ENCODE measurements at regions not wholly inside any gene's neighbourhood (a gene's known extent, or its start where the extent isn't known, plus 50 kb on each side); places are given as distances from the start of the nearest gene placed in this dataset.

DNA sequence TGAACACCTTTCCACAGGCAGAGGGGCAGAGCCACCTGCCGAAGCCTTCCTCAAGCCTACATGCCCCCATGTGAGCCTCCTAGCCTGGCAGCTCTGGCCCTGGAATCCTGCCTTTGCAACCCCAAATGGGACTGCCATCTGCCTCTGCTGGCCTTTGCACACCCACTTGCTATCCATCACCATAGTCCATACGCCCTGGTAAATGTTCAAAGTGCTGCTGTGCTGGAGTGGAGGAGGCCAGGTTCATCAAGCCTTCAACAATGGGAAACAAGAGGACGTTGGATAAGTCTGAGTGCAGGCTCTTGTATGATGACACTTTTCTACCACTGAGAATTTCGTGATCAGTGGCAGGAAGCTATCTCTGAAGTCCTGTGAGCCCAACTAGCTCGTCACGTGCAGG lies 159.8 kb downstream of the MED10 start:
- Mint-ChIP-seq H3K4me3 (no peak overlapping the region), H3K27ac (ENCODE audit: unreplicated experiment) (no peak overlapping the region), H3K27me3 (ENCODE audit: low read depth) (no peaks in the 10 kb centered on the region), H3K36me3 (ENCODE audit: low read depth) (no peaks in the 10 kb centered on the region), H3K9me3 (peaks cover 2% of the 10 kb centered on the region), H3K4me1 (no peaks in the 10 kb centered on the region)
- TF ChIP-seq, protein P1, sequence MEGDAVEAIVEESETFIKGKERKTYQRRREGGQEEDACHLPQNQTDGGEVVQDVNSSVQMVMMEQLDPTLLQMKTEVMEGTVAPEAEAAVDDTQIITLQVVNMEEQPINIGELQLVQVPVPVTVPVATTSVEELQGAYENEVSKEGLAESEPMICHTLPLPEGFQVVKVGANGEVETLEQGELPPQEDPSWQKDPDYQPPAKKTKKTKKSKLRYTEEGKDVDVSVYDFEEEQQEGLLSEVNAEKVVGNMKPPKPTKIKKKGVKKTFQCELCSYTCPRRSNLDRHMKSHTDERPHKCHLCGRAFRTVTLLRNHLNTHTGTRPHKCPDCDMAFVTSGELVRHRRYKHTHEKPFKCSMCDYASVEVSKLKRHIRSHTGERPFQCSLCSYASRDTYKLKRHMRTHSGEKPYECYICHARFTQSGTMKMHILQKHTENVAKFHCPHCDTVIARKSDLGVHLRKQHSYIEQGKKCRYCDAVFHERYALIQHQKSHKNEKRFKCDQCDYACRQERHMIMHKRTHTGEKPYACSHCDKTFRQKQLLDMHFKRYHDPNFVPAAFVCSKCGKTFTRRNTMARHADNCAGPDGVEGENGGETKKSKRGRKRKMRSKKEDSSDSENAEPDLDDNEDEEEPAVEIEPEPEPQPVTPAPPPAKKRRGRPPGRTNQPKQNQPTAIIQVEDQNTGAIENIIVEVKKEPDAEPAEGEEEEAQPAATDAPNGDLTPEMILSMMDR (conservative IDR thresholded peaks at IDR 0.05), result no peak
- DNase-seq (ENCODE audit: low read depth, low spot score), result no peak

DNA sequence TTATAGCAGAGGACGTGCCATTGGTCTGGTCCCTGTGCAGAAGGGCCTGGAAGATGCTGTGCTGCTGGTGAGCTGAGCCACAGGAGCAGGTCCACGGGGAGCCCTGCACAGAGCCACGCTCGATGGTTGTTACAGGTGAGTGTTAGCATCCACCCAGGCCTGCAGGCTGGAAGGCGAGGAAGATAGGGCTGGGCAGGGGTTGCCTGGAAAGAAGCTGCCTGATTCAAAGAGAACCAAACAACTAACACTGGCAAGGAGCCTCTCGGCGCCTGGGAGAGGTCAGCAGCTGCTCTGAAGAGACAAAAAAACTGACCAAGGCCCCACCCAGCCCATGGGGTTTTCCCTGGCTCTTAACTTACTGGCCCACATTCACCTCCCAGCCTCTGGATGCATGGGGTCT lies 160.2 kb downstream of the MED10 start:
- TF ChIP-seq, protein P1 (conservative IDR thresholded peaks at IDR 0.05), result no peak
- Mint-ChIP-seq H3K27ac (ENCODE audit: unreplicated experiment) (no peak overlapping the region), H3K27me3 (ENCODE audit: low read depth) (no peaks in the 10 kb centered on the region), H3K9me3 (peaks cover 2% of the 10 kb centered on the region), H3K36me3 (ENCODE audit: low read depth) (no peaks in the 10 kb centered on the region), H3K4me1 (no peaks in the 10 kb centered on the region), H3K4me3 (no peak overlapping the region)
- no peak for DNase-seq (ENCODE audit: low read depth, low spot score)

DNA sequence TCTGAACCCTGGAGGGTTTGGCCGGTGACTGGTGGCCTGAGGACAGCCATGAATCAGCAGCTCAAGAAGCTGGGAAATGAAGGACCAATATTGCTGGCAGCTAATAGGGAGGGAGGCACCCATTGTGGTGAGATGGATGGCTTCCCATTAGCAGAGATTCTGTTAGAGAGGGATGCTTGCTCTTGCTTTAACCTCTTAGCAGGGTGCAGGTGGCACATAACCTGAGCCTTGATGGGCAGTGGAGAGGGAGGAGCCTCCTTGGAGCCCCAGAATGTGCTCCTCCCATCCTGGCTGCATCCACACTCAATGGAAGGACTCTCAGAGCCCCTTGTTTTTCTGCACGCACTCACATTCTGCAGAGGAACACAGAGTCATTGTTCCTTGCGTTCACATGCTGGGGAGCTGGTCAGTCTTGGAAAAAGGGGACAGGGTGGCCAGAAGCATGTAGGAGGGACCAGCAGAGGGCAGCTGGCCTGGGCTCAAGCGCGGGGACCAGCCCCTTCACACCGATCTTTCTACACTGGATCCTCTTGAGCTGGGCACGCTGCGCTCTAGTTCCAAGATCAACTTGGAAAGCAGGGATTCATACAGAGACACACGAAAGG lies 161.8 kb downstream of the MED10 start:
- TF ChIP-seq, protein P1 (conservative IDR thresholded peaks at IDR 0.05), result no peak
- Mint-ChIP-seq H3K9me3 (peaks cover 2% of the 10 kb centered on the region), H3K27ac (ENCODE audit: unreplicated experiment) (no peak overlapping the region), H3K4me3 (no peak overlapping the region), H3K27me3 (ENCODE audit: low read depth) (peaks cover 6% of the 10 kb centered on the region), H3K36me3 (ENCODE audit: low read depth) (no peaks in the 10 kb centered on the region), H3K4me1 (no peaks in the 10 kb centered on the region)
- DNase-seq (ENCODE audit: low read depth, low spot score), result no peak

DNA sequence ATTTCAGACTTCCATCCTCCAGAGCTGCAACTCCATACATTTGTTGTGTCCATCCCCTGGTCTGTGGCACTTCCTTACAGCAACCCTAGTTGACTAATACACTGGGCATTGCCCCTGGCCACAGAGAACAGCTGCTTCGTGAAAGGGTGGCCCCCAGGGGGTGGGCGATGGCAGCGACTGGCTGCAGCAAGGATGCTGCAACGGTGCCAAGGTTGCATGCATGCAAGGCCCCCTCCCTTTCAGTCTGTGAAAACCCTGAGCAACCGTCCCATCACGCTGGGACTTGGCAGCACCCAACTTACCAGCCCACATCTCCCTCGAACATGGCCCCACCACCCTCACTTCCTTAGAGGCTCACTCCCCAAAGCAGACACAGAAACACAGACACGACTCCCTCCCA lies 162.5 kb downstream of the MED10 start:
- peaks cover 2% of the 10 kb centered on the region for H3K9me3 Mint-ChIP-seq
- TF ChIP-seq, protein P1 (conservative IDR thresholded peaks at IDR 0.05), result no peak
- no peak for DNase-seq (ENCODE audit: low read depth, low spot score)
- H3K36me3 Mint-ChIP-seq (ENCODE audit: low read depth), result no peaks in the 10 kb centered on the region
- peak overlapping the region; percentile 12 for H3K27ac Mint-ChIP-seq (ENCODE audit: unreplicated experiment)
- H3K4me3 Mint-ChIP-seq, result no peak overlapping the region
- H3K27me3 Mint-ChIP-seq (ENCODE audit: low read depth), result peaks cover 6% of the 10 kb centered on the region
- H3K4me1 Mint-ChIP-seq, result no peaks in the 10 kb centered on the region

DNA sequence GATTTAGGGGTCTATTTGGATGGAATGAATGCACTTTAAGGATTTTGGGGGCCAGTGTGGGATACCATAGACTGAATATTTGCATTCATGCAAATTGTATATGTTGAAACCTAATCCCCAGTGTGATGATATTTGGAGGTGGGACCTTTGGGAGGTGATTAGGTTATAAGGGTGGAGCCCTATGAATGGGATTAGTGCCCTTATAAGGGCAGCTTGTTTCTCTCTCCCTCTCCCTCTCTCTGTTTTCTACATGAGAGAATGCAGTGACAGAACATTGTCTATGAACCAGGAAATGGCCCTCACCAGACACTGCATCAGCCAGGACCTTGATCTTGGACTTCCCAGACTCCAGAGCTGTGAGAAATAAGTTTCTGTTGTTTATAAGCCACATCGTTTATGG lies 166.1 kb downstream of the MED10 start:
- no peaks in the 10 kb centered on the region for H3K4me1 Mint-ChIP-seq
- TF ChIP-seq, protein P1 (conservative IDR thresholded peaks at IDR 0.05), result no peak
- peaks cover 5% of the 10 kb centered on the region for H3K9me3 Mint-ChIP-seq
- peaks cover 6% of the 10 kb centered on the region for H3K27me3 Mint-ChIP-seq (ENCODE audit: low read depth)
- H3K36me3 Mint-ChIP-seq (ENCODE audit: low read depth), result no peaks in the 10 kb centered on the region
- H3K4me3 Mint-ChIP-seq, result no peak overlapping the region
- no peak overlapping the region for H3K27ac Mint-ChIP-seq (ENCODE audit: unreplicated experiment)
- DNase-seq (ENCODE audit: low read depth, low spot score), result no peak
